AG04450 (cell line): ENCODE measurements at regions not wholly inside any gene's neighbourhood (a gene's known extent, or its start where the extent isn't known, plus 50 kb on each side); places are given as distances from the start of the nearest gene placed in this dataset.

ENCODE experiments used
- CTCF ChIA-PET: fragments of 300-600, 350-600 bp; formaldehyde crosslinking; extraction: SDS; loops from one replicate; lab custom pipeline; 2022; ENCODE audit warnings: antibody characterized with exemption, inconsistent platforms; lab: Charles Lee
- POLR2A ChIA-PET: fragments of 350-600 bp; formaldehyde crosslinking; extraction: SDS; loops from one replicate; lab custom pipeline; 2021; ENCODE audit warnings: antibody characterized with exemption, inconsistent platforms; lab: Yijun Ruan, JAX
- DNase-seq: peaks from one replicate; pipeline ENCODE4 v3.0.0-alpha.2; 2011; ENCODE audit warnings: low read depth, low spot score
- H3K27ac ChIP-seq: one replicate; pipeline ENCODE4 v1.5.1; 2012; ENCODE audit warnings: low read depth, low read length, control low read depth
- H3K27me3 ChIP-seq: one replicate; pipeline ENCODE4 v1.6.0; 2012; ENCODE audit warnings: low read length; ENCODE audit not compliant: control insufficient read depth, insufficient read depth
- H3K4me3 ChIP-seq: 2 replicates; pipeline ENCODE4 v1.5.1; 2011; ENCODE audit warnings: mild to moderate bottlenecking, low read depth, low read length, control low read depth
- H3K9me3 ChIP-seq: 2 replicates; pipeline ENCODE4 v1.5.1; 2012; ENCODE audit warnings: low read length; ENCODE audit not compliant: control insufficient read depth, insufficient read depth
- TF ChIP-seq, protein P1 (sequence below): IDR thresholded peaks from 2 replicates; pipeline ENCODE4 v1.5.1; 2011; ENCODE audit warnings: low read depth, low read length, control low read depth, inconsistent platforms

DNA sequence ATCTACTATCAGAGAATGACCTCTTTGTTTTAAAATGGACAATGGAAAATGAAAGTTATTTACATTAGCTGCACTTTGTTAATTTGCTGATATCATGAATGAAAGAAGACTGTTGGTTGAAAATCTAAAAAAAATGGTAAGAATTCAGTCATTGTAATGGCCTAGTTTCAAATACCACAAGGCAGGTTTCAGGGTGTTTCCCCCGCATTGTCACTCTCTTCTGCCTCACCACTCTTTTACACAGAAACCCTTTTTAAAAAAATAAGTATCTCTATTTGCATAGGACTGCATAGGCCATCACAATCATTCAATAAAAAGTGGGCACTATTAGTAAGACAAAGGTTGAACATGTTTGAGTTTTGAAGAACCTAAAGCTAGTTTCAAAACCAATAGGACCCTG is 737.1 kb downstream of the INHBA start:
- POLR2A ChIA-PET, result no interaction called here

DNA sequence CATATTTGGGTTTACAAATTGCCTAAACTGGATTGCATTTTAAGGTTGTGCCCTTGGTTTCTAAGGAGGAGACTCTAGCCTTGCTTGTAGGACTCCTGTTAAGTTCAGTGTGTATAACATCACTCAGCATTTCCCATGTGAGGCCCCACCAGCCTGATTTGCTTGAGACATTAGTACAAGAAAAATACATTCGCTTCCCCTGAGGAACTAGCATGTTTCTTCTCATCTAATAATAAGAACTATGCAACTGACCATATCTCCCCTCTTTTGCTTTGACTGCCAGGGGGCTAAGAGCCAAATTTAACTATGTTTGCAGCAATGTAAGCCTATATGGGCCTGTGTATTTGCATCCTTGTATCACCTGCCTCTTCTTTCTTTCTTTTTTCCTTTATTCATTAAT is 737.9 kb downstream of the INHBA start:
- Histone ChIP-seq H3K4me3 (no peak overlapping the region), H3K27me3 (no peaks in the 10 kb centered on the region), H3K27ac (no peak overlapping the region), H3K9me3 (no peaks in the 10 kb centered on the region)
- CTCF ChIA-PET, result no interaction called here
- TF ChIP-seq, protein P1, sequence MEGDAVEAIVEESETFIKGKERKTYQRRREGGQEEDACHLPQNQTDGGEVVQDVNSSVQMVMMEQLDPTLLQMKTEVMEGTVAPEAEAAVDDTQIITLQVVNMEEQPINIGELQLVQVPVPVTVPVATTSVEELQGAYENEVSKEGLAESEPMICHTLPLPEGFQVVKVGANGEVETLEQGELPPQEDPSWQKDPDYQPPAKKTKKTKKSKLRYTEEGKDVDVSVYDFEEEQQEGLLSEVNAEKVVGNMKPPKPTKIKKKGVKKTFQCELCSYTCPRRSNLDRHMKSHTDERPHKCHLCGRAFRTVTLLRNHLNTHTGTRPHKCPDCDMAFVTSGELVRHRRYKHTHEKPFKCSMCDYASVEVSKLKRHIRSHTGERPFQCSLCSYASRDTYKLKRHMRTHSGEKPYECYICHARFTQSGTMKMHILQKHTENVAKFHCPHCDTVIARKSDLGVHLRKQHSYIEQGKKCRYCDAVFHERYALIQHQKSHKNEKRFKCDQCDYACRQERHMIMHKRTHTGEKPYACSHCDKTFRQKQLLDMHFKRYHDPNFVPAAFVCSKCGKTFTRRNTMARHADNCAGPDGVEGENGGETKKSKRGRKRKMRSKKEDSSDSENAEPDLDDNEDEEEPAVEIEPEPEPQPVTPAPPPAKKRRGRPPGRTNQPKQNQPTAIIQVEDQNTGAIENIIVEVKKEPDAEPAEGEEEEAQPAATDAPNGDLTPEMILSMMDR, result no peak
- no peak for DNase-seq
- POLR2A ChIA-PET, result no interaction called here

More for the DNA sequence above, 737.1 kb downstream of the INHBA start:
- DNase-seq, result no peak
- no peaks in the 10 kb centered on the region for H3K9me3 ChIP-seq
- no peak overlapping the region for H3K27ac ChIP-seq
- CTCF ChIA-PET, result no interaction called here
- H3K27me3 ChIP-seq, result no peaks in the 10 kb centered on the region
- TF ChIP-seq, protein P1, result no peak
- H3K4me3 ChIP-seq, result no peak overlapping the region

DNA sequence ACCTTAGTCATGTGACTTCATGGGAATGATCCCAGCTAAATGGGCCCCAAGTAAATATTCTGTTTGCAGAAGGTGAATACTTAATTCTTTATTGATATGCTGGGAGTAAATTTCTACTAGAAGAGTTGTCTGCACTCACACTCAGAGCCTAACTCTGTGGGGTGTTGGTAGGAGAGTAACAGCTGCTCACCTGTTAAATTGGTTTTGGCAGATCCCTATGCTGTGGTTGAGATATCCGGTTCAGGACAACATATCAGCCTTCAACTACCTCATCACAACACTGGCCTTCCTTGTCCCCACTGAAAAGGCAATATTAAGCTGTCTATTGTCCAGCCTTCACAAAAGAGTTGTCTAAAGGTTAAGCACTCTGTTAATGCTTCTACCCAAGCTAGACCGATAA is 738.3 kb downstream of the INHBA start:
- DNase-seq, result no peak
- TF ChIP-seq, protein P1, result no peak
- Histone ChIP-seq H3K27ac (no peak overlapping the region), H3K9me3 (no peaks in the 10 kb centered on the region), H3K4me3 (no peak overlapping the region), H3K27me3 (no peaks in the 10 kb centered on the region)
- ChIA-PET CTCF (no interaction called here), POLR2A (no interaction called here)

DNA sequence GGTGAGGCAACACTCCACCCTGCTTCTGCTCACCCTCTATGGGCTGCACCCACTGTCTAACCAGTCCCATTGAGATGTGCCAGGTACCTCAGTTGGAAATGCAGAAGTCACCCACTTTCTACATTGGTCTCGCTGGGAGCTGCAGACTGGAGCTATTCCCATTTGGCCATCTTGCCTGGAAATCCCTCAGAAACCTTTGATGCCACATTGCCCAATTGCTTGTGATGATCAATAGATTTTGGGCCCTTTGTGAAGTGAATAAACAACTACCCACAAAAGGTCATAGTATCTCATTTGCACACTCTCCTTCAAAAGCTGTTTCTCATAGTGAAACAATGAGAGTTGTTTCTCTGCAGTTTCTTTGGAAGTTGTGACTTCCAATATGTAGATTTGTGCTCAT is 742.9 kb downstream of the INHBA start:
- TF ChIP-seq, protein P1, result no peak
- no peak for DNase-seq
- Histone ChIP-seq H3K9me3 (no peaks in the 10 kb centered on the region), H3K27me3 (no peaks in the 10 kb centered on the region), H3K4me3 (no peak overlapping the region), H3K27ac (no peak overlapping the region)
- CTCF ChIA-PET, result no interaction called here
- POLR2A ChIA-PET, result no interaction called here

DNA sequence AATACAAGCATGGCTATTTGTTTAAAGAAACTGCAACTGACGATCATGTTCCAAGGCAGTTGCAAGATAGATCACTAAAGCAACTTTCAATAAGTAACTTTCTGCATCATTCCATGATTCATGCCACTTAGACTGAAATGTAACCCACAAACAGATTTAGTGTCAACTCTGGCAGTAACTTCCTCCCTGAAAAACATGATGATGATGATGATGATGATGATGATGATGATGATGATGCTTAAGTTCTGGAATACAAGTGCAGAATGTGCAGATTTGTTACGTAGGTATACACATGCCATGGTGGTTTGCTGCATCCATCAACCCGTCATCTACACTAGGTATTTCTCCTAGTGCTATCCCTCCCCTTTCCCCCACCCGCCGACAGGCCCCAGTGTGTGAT is 754.7 kb downstream of the INHBA start:
- CTCF ChIA-PET, result no interaction called here
- no peak overlapping the region for H3K4me3 ChIP-seq
- POLR2A ChIA-PET, result no interaction called here
- peaks cover 12% of the 10 kb centered on the region; the same call in 1 of the 2 replicates for H3K9me3 ChIP-seq
- no peak for DNase-seq
- TF ChIP-seq, protein P1, result no peak
- no peaks in the 10 kb centered on the region for H3K27me3 ChIP-seq
- no peak overlapping the region for H3K27ac ChIP-seq
